ENCODE measurements at regions not wholly inside any gene's neighbourhood (a gene's known extent, or its start where the extent isn't known, plus 50 kb on each side); places are given as distances from the start of the nearest gene placed in this dataset.

DNA sequence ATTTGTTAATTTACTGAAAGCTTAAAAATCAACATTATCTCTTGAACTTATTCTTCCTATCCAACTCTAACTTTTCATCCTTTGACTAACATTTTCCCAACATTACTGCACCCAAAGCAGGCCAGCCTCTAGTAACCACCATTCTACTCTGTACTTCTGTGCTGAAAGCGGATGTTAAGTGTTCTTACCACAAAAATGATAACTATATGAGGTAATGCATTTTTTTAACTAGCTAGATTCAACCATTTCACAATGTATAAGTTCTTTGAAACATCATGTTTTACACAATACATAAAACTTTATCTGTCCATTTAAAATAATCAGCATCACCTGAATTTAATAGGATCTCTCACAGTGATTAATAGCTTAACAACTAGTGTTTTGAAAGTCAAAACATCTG lies 468.5 kb upstream of the MGAT4C start:
- CTCF ChIA-PET, result no interaction called here
- Mint-ChIP-seq H3K27me3 (no peaks in the 10 kb centered on the region), H3K4me1 (ENCODE audit: low read depth) (no peaks in the 10 kb centered on the region), H3K27ac (no peak overlapping the region), H3K4me3 (no peak overlapping the region), H3K36me3 (ENCODE audit: low read depth) (no peaks in the 10 kb centered on the region), H3K9me3 (no peaks in the 10 kb centered on the region)
- no peak for DNase-seq
- no peak for ATAC-seq
- intact Hi-C loops (cut with micrococcal nuclease), result no loop called here
- POLR2A ChIA-PET, result no interaction called here
- TF ChIP-seq, protein P1, sequence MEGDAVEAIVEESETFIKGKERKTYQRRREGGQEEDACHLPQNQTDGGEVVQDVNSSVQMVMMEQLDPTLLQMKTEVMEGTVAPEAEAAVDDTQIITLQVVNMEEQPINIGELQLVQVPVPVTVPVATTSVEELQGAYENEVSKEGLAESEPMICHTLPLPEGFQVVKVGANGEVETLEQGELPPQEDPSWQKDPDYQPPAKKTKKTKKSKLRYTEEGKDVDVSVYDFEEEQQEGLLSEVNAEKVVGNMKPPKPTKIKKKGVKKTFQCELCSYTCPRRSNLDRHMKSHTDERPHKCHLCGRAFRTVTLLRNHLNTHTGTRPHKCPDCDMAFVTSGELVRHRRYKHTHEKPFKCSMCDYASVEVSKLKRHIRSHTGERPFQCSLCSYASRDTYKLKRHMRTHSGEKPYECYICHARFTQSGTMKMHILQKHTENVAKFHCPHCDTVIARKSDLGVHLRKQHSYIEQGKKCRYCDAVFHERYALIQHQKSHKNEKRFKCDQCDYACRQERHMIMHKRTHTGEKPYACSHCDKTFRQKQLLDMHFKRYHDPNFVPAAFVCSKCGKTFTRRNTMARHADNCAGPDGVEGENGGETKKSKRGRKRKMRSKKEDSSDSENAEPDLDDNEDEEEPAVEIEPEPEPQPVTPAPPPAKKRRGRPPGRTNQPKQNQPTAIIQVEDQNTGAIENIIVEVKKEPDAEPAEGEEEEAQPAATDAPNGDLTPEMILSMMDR (IDR thresholded peaks at IDR 0.05), result no peak

DNA sequence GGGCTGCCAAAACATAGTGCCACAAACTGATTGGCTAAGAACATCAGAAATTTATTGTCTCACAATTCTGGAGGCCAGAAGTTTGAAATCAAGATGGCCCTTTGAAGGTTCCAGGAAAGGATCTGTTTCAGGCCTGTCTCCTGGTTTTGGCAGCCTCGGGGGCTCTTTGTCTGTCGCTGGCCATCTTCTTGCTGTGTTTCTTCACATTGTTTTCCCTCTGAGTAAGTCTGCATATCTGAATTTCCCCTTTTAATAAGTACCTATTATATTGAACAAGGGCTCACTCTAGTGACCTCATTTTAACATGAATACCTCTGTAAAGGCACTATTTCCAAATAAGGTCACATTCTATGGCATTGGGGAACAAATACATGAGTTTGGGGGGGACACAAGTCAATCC lies 467.1 kb upstream of the MGAT4C start:
- no peaks in the 10 kb centered on the region for H3K9me3 Mint-ChIP-seq
- H3K27me3 Mint-ChIP-seq, result no peaks in the 10 kb centered on the region
- no peak overlapping the region for H3K4me3 Mint-ChIP-seq
- ATAC-seq (no peak), DNase-seq (no peak)
- H3K27ac Mint-ChIP-seq, result no peak overlapping the region
- ChIA-PET POLR2A (no interaction called here), CTCF (no interaction called here)
- intact Hi-C loops (cut with micrococcal nuclease), result no loop called here
- no peaks in the 10 kb centered on the region for H3K4me1 Mint-ChIP-seq (ENCODE audit: low read depth)
- TF ChIP-seq, protein P1 (IDR thresholded peaks at IDR 0.05), result no peak
- no peaks in the 10 kb centered on the region for H3K36me3 Mint-ChIP-seq (ENCODE audit: low read depth)

DNA sequence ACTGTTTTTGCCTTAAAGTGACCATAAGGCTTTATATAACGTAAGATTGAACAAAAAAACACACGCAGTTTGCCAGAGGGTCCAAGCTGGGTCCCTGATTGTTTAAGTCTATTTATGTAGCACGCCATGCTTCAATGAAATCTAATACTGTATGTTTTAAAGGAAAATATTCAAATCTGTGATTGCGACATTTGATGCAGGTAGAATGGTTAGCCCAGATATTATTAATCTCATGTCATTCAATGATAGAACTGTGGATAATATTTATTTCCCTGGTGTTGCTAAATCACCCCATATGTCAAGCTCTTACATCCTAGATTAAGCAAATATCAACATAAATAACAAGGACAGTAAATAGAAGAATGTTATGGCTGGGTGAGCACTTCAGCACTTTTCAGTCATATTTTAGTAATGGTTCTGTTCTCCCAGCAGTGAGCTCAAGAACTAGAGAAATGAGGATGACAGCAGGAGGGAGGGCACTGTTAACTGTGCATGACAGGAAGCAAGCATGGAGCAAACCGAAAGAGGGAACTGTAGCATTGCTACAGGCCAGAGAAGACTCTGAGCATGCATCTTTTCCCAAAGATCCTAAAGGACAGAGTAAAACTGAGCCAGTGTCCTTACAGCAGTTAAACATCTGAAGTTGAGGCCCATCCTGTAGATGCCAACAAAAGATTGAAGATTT lies 465.7 kb upstream of the MGAT4C start:
- DNase-seq (no peak), ATAC-seq (no peak)
- Mint-ChIP-seq H3K4me3 (no peak overlapping the region), H3K27ac (no peak overlapping the region), H3K27me3 (no peaks in the 10 kb centered on the region), H3K36me3 (ENCODE audit: low read depth) (no peaks in the 10 kb centered on the region), H3K4me1 (ENCODE audit: low read depth) (no peaks in the 10 kb centered on the region), H3K9me3 (no peaks in the 10 kb centered on the region)
- ChIA-PET CTCF (no interaction called here), POLR2A (no interaction called here)
- intact Hi-C loops (cut with micrococcal nuclease), result no loop called here
- TF ChIP-seq, protein P1 (IDR thresholded peaks at IDR 0.05), result no peak

DNA sequence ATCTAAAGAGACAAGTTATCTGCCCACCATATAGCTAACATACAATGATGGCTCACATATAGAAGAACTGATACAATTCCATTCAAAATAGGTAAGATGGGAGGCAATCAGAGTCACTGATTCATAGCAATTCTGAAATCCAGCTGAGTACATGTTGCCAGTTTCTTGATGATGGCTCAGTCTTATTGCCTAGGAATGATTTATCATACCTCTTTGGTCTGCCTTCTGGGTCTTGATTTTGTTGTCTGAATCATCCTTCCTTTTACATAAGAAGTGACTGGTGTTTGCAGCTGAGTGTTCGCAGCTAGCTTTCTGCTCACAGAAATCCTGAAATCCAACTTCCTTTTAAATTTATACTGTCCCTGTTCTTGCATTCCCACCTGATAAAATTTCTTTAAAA lies 463.2 kb upstream of the MGAT4C start:
- Mint-ChIP-seq H3K27ac (no peak overlapping the region), H3K4me3 (no peak overlapping the region), H3K36me3 (ENCODE audit: low read depth) (no peaks in the 10 kb centered on the region), H3K27me3 (no peaks in the 10 kb centered on the region), H3K9me3 (peaks cover 2% of the 10 kb centered on the region), H3K4me1 (ENCODE audit: low read depth) (no peaks in the 10 kb centered on the region)
- ChIA-PET POLR2A (no interaction called here), CTCF (no interaction called here)
- intact Hi-C loops (cut with micrococcal nuclease), result no loop called here
- no peak for DNase-seq
- TF ChIP-seq, protein P1 (IDR thresholded peaks at IDR 0.05), result no peak
- no peak for ATAC-seq

DNA sequence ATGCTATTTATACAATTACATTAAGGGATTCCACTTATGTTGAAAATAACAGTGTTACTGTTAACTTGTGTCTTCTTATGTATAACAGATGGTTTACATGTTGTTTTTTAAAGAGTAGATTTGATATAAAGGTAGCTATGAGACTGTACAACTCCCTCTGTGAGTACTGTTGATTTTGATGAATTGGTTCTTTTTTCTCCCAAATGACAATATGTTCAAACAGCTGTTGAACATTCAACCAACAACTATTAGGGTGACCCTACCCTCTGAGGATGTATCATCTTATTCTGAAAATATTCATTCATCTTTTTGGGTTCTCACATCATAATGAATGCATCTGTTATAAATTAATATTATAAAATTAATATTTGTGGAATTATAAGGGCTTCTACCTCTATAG lies 456.9 kb upstream of the MGAT4C start:
- intact Hi-C loops (cut with micrococcal nuclease), result no loop called here
- Mint-ChIP-seq H3K27me3 (no peaks in the 10 kb centered on the region), H3K9me3 (peaks cover 11% of the 10 kb centered on the region), H3K4me3 (no peak overlapping the region), H3K27ac (no peak overlapping the region), H3K36me3 (ENCODE audit: low read depth) (no peaks in the 10 kb centered on the region), H3K4me1 (ENCODE audit: low read depth) (no peaks in the 10 kb centered on the region)
- CTCF ChIA-PET, result no interaction called here
- DNase-seq (no peak), ATAC-seq (no peak)
- POLR2A ChIA-PET, result no interaction called here
- TF ChIP-seq, protein P1 (IDR thresholded peaks at IDR 0.05), result no peak
